ENCODE measurements at regions not wholly inside any gene's neighbourhood (a gene's known extent, or its start where the extent isn't known, plus 50 kb on each side); places are given as distances from the start of the nearest gene placed in this dataset.
"Not testable (repeated sequence)": the region's sequence is repeated elsewhere in the genome, so short reads cannot be mapped to it uniquely, and the experiment has no call there.

DNA sequence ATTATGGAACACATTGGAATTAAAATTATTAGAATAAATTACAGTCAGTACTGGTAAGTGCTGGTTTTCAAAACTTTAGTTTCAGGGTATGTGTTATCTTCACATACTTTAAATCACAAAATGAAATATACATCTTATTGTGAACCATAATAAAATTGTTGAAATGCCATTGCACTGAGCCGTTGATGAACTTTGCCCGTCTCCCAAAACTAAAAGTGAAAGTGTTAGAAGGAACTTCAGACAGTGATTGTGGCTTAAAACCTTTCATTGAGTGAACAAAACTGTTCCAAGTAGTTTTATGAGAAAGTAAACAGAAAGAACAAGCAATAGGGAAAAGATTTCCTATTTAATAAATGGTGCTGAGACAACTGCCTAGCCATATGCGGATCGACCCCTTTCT is 811.6 kb downstream of the PLCL1 start:
- H4K20me1 ChIP-seq (ENCODE audit: insufficient read depth): no peaks in the 10 kb centered on the region
- no peaks in the 10 kb centered on the region for H3F3A ChIP-seq (ENCODE audit: insufficient read depth, low read depth)
- H3K27me3 ChIP-seq (ENCODE audit: insufficient read depth, low read depth): no peaks in the 10 kb centered on the region
- DNase-seq: no peak
- no peaks in the 10 kb centered on the region for H3K9me3 ChIP-seq (ENCODE audit: insufficient read depth, low read depth)
- POLR2A ChIA-PET (ENCODE audit: unreplicated experiment): no interaction called here
- H3K36me3 ChIP-seq (ENCODE audit: low read depth): no peaks in the 10 kb centered on the region
- H3K4me3 ChIP-seq: peak overlapping the region; percentile 4; the same call in 1 of the 2 replicates
- H3K4me1 ChIP-seq (replicated peaks; ENCODE audit: insufficient read depth): no peaks in the 10 kb centered on the region
- CTCF ChIA-PET: no interaction called here
- no peaks in the 10 kb centered on the region for H3K79me2 ChIP-seq (ENCODE audit: low read depth)
- peak overlapping the region; percentile 36 for H3K4me2 ChIP-seq
- no peak for TF ChIP-seq EZH2 (IDR thresholded peaks at IDR 0.05; ENCODE audit: low read depth)
- TF ChIP-seq, protein P1, sequence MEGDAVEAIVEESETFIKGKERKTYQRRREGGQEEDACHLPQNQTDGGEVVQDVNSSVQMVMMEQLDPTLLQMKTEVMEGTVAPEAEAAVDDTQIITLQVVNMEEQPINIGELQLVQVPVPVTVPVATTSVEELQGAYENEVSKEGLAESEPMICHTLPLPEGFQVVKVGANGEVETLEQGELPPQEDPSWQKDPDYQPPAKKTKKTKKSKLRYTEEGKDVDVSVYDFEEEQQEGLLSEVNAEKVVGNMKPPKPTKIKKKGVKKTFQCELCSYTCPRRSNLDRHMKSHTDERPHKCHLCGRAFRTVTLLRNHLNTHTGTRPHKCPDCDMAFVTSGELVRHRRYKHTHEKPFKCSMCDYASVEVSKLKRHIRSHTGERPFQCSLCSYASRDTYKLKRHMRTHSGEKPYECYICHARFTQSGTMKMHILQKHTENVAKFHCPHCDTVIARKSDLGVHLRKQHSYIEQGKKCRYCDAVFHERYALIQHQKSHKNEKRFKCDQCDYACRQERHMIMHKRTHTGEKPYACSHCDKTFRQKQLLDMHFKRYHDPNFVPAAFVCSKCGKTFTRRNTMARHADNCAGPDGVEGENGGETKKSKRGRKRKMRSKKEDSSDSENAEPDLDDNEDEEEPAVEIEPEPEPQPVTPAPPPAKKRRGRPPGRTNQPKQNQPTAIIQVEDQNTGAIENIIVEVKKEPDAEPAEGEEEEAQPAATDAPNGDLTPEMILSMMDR (conservative IDR thresholded peaks at IDR 0.05): no peak
- intact Hi-C loops (cut with micrococcal nuclease; ENCODE audit: unreplicated experiment): no loop called here
- no peaks in the 10 kb centered on the region for H3K9me2 ChIP-seq (ENCODE audit: insufficient read depth)
- H2AFZ ChIP-seq: no peak overlapping the region
- no peak overlapping the region for H3K27ac ChIP-seq
- no TSS peak for BruUV-seq (replicated peaks)

GRCh38 chr2:198611201-198611600 is 806.8 kb downstream of the PLCL1 start:
- Histone ChIP-seq H2AFZ (no peak overlapping the region), H3K4me1 (replicated peaks; ENCODE audit: insufficient read depth) (no peaks in the 10 kb centered on the region), H3K9me3 (ENCODE audit: insufficient read depth, low read depth) (no peaks in the 10 kb centered on the region), H3F3A (ENCODE audit: insufficient read depth, low read depth) (no peaks in the 10 kb centered on the region), H3K36me3 (ENCODE audit: low read depth) (no peaks in the 10 kb centered on the region), H3K79me2 (ENCODE audit: low read depth) (no peaks in the 10 kb centered on the region), H3K27me3 (ENCODE audit: insufficient read depth, low read depth) (no peaks in the 10 kb centered on the region), H4K20me1 (ENCODE audit: insufficient read depth) (no peaks in the 10 kb centered on the region), H3K4me3 (no peak overlapping the region), H3K27ac (no peak overlapping the region), H3K9me2 (ENCODE audit: insufficient read depth) (no peaks in the 10 kb centered on the region), H3K4me2 (no peak overlapping the region)
- intact Hi-C loops (cut with micrococcal nuclease; ENCODE audit: unreplicated experiment): no loop called here
- no peak for DNase-seq
- TF ChIP-seq, protein P1 (conservative IDR thresholded peaks at IDR 0.05): no peak
- no peak for TF ChIP-seq EZH2 (IDR thresholded peaks at IDR 0.05; ENCODE audit: low read depth)
- no TSS peak for BruUV-seq (replicated peaks)
- CTCF ChIA-PET: no interaction called here
- POLR2A ChIA-PET (ENCODE audit: unreplicated experiment): no interaction called here

- intact Hi-C loops (cut with micrococcal nuclease; ENCODE audit: unreplicated experiment): no loop called here
- BruUV-seq (replicated peaks): no TSS peak
- Histone ChIP-seq H4K20me1 (ENCODE audit: insufficient read depth) (no peaks in the 10 kb centered on the region), H3K4me1 (replicated peaks; ENCODE audit: insufficient read depth) (no peaks in the 10 kb centered on the region), H2AFZ (no peak overlapping the region), H3K9me2 (ENCODE audit: insufficient read depth) (no peaks in the 10 kb centered on the region), H3K4me3 (no peak overlapping the region), H3F3A (ENCODE audit: insufficient read depth, low read depth) (no peaks in the 10 kb centered on the region), H3K27ac (no peak overlapping the region), H3K27me3 (ENCODE audit: insufficient read depth, low read depth) (no peaks in the 10 kb centered on the region), H3K79me2 (ENCODE audit: low read depth) (no peaks in the 10 kb centered on the region), H3K36me3 (ENCODE audit: low read depth) (no peaks in the 10 kb centered on the region), H3K4me2 (no peak overlapping the region), H3K9me3 (ENCODE audit: insufficient read depth, low read depth) (no peaks in the 10 kb centered on the region)
- POLR2A ChIA-PET (ENCODE audit: unreplicated experiment): no interaction called here
- CTCF ChIA-PET: no interaction called here
- TF ChIP-seq EZH2 (IDR thresholded peaks at IDR 0.05; ENCODE audit: low read depth): no peak
- TF ChIP-seq, protein P1 (conservative IDR thresholded peaks at IDR 0.05): no peak
- DNase-seq: no peak
Observed at GRCh38 chr2:198604599-198604998, 800.2 kb downstream of the PLCL1 start.

DNA sequence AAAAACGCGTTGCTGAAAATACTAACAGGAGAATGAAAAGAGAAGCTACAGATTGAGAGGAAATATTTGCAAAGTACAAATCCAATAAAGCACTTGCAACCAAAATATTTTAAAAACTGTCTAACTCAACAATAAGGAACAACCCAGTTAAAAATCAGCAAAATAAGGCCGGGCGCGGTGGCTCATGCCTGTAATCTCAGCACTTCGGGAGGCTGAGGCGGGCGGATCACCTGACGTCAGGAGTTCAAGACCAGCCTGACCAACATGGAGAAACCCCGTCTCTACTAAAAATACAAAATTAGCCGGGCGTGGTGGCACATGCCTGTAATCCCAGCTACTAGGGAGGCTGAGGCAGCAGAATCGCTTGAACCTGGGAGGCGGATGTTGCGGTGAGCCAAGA is 798.6 kb downstream of the PLCL1 start:
- H3K4me3 ChIP-seq; H3K27me3 ChIP-seq (ENCODE audit: insufficient read depth, low read depth); H2AFZ ChIP-seq; H3K36me3 ChIP-seq (ENCODE audit: low read depth); H3K4me2 ChIP-seq; DNase-seq; CTCF ChIA-PET; H4K20me1 ChIP-seq (ENCODE audit: insufficient read depth); intact Hi-C loops (cut with micrococcal nuclease; ENCODE audit: unreplicated experiment); H3F3A ChIP-seq (ENCODE audit: insufficient read depth, low read depth); H3K27ac ChIP-seq; H3K9me3 ChIP-seq (ENCODE audit: insufficient read depth, low read depth); H3K9me2 ChIP-seq (ENCODE audit: insufficient read depth); BruUV-seq (replicated peaks); H3K79me2 ChIP-seq (ENCODE audit: low read depth); POLR2A ChIA-PET (ENCODE audit: unreplicated experiment); H3K4me1 ChIP-seq (replicated peaks; ENCODE audit: insufficient read depth): not testable (repeated sequence)

Measured in PC-9 (cell line).